D721Med (cell line): ENCODE measurements at regions not wholly inside any gene's neighbourhood (a gene's known extent, or its start where the extent isn't known, plus 50 kb on each side); places are given as distances from the start of the nearest gene placed in this dataset.

Experiments used
- DNase-seq: peaks from one replicate; pipeline ENCODE4 v3.0.0; 2011; ENCODE audit warnings: low spot score; ENCODE audit not compliant: insufficient read length
- FAIRE-seq: peaks from 2 replicates; lab custom pipeline; 2011; peaks lifted over from hg19 to GRCh38; lab: Jason Lieb, UNC
- CTCF ChIP-seq: IDR thresholded peaks from 2 replicates; pipeline ENCODE4 v1.5.1; 2012; ENCODE audit warnings: mild to moderate bottlenecking, control low read depth; ENCODE audit not compliant: insufficient read depth; ENCODE audit errors: missing control alignments

GRCh38 chr18:41162781-41163180 is 792.3 kb upstream of the PIK3C3 start:
- TF ChIP-seq CTCF: no peak
- FAIRE-seq: no peak
- no peak for DNase-seq

GRCh38 chr18:41162191-41162590 is 792.8 kb upstream of the PIK3C3 start:
- no peak for FAIRE-seq
- no peak for DNase-seq

GRCh38 chr18:41155910-41156851 is 798.9 kb upstream of the PIK3C3 start:
- FAIRE-seq (peak; percentile 68), DNase-seq (no peak)
- TF ChIP-seq CTCF: no peak

More at GRCh38 chr18:41162191-41162590, 792.8 kb upstream of the PIK3C3 start:
- TF ChIP-seq CTCF: no peak

- TF ChIP-seq CTCF: no peak
- DNase-seq: no peak
- no peak for FAIRE-seq
These were observed 800.0 kb upstream of the PIK3C3 start for GRCh38 chr18:41155025-41155424.

- no peak for FAIRE-seq
These were observed 801.2 kb upstream of the PIK3C3 start for GRCh38 chr18:41153871-41154270.

GRCh38 chr18:41150316-41150715 is 804.7 kb upstream of the PIK3C3 start:
- no peak for TF ChIP-seq CTCF
- FAIRE-seq (peak; percentile 35), DNase-seq (no peak)

More at GRCh38 chr18:41153871-41154270, 801.2 kb upstream of the PIK3C3 start:
- TF ChIP-seq CTCF: no peak
- no peak for DNase-seq

GRCh38 chr18:41146301-41146700 is 808.7 kb upstream of the PIK3C3 start:
- DNase-seq: no peak
- no peak for FAIRE-seq
- TF ChIP-seq CTCF: no peak
